Heart left ventricle (tissue), 16 donors: ENCODE measurements at regions not wholly inside any gene's neighbourhood (a gene's known extent, or its start where the extent isn't known, plus 50 kb on each side); places are given as distances from the start of the nearest gene placed in this dataset.

Source experiments
- ATAC-seq, 4 donors: fragments of 200-7000 bp; cut with Tn5 transposase; one replicate each; pipeline ENCODE4 v1.9.1; 2020 to 2022; ENCODE audit warnings: moderate library complexity in 4 of 4, mild to moderate bottlenecking in 3 of 4, moderate number of reproducible peaks in 1 of 4
- DNase-seq, 5 donors: peaks; one replicate each; pipeline ENCODE4 v3.0.0-alpha.2; 2020
- H3K27ac ChIP-seq, 12 donors: fragments of 200-600 bp; sonication (generic) in 4 of 12; one replicate each; pipeline versions ENCODE4 v1.5.0 to v1.8.0; 2016 to 2022; ENCODE audit warnings: mild to moderate bottlenecking in 2 of 12
- H3K27me3 ChIP-seq, 9 donors: fragments of 200-600 bp; sonication (generic) in 2 of 9; one replicate each; pipeline versions ENCODE4 v1.5.1 to v1.8.0; 2016 to 2022; ENCODE audit warnings: mild to moderate bottlenecking in 3 of 9
- H3K36me3 ChIP-seq, 9 donors: fragments of 200-600 bp; sonication (generic) in 2 of 9; one replicate each; pipeline versions ENCODE4 v1.5.0 to v1.8.0; 2018 to 2022; ENCODE audit warnings: mild to moderate bottlenecking in 2 of 9
- H3K4me1 ChIP-seq, 12 donors: fragments of 200-600 bp; sonication (generic) in 4 of 12; one replicate each; pipeline versions ENCODE4 v1.5.0 to v1.8.0; 2016 to 2022; ENCODE audit warnings: mild to moderate bottlenecking in 3 of 12
- H3K4me3 ChIP-seq, 12 donors: fragments of 200-600 bp; sonication (generic) in 4 of 12; one replicate each; pipeline versions ENCODE4 v1.5.0 to v1.8.0; 2017 to 2022; ENCODE audit warnings: mild to moderate bottlenecking in 9 of 12, moderate library complexity in 4 of 12
- H3K9me3 ChIP-seq, 12 donors: fragments of 200-600 bp; sonication (generic) in 4 of 12; one replicate each; pipeline versions ENCODE4 v1.5.0 to v1.8.0; 2016 to 2022; ENCODE audit warnings: mild to moderate bottlenecking in 1 of 12
- CTCF ChIP-seq, 12 donors: fragments of 200-600 bp; sonication (generic) in 4 of 12; IDR thresholded peaks; one replicate each; pipeline versions ENCODE4 v1.5.0 to v1.8.0; 2018 to 2022; ENCODE audit warnings: antibody characterized with exemption in 12 of 12, mild to moderate bottlenecking in 5 of 12
- POLR2A ChIP-seq, 2 donors: fragments of 450-650 bp; IDR thresholded peaks; one replicate each; pipeline ENCODE4 v1.6.1; 2017; ENCODE audit warnings: antibody characterized with exemption in 2 of 2, mild to moderate bottlenecking in 2 of 2, moderate library complexity in 2 of 2
- WGBS, 4 donors: extraction: QIAGEN DNeasy Blood & Tissue Kit in 2 of 4; methylation state at CpG; one replicate each; pipeline versions ENCODE4 v1.1.5 to v1.1.7; 2013 to 2018; 5-methylcytosine and 5-hydroxymethylcytosine counted together
- intact Hi-C, 10 donors: fragments of 100-400 bp; cut with DNase I; formaldehyde crosslinking; loops; one replicate each; pipeline versions ENCODE4 v1.11.1 to v1.14.2; 2022
- donor health status: ischemic (EF 13 %, LVEDD 7.1; RV severe dilation, severe dysfunction).
- donor health status: healthy with polysubstance abuse.
- donor health status: DM: no; HTN: yes; CAD: no.
- donor health status: DM: no; HTN: no; CAD: no.
- donor health status: ischemic (EF 25% LVEDD 6.9; RV normal size, moderate dysfunction).
- donor health status: ischemic (EF 25% LVEDD 5.7; RV mildly dilated, moderate dysfunction).
- donor health status: healthy.
- donor health status: DM: yes; HTN: yes; CAD: no.
- donor health status: ischemic (EF 35%, LVEDD 5.7; RV mildly dilated, moderate dysfunction).
- donor health status: nonischemic (EF 11% LVEDD 7.7; RV severe dilation, severe dysfunction).
- donor health status: DM: yes; HTN: yes; CAD: no.
- donor health status: PGD.
- donor health status: ischemic (EF 29% LVEDD 5.4; RV normal size, mild dysfunction).
- donor health status: nonischemic (EF 23%, LVEDD 6.1; RV moderate dilation, normal function).

GRCh38 chr12:84502907-84503787 lies 409.5 kb downstream of the SLC6A15 start:
- peak in 2 of 4 donors; percentile 63 to 72 for ATAC-seq

GRCh38 chr12:84502180-84502860 lies 410.3 kb downstream of the SLC6A15 start:
- Histone ChIP-seq H3K36me3 (no peaks in the 10 kb centered on the region), H3K9me3 (no peaks in the 10 kb centered on the region), H3K4me3 (no peak overlapping the region), H3K27me3 (no peaks in the 10 kb centered on the region), H3K27ac (no peak overlapping the region), H3K4me1 (peaks cover 0 to 10% (median 0%) of the 10 kb centered on the region in 12 donors)
- no peak for TF ChIP-seq CTCF (IDR thresholded peaks at IDR 0.05)
- TF ChIP-seq POLR2A (IDR thresholded peaks at IDR 0.05) = no peak
- no peak for ATAC-seq
- no peak for DNase-seq
- 68 to 86% (median 77%) methylated on average over 2 of the region's 2 CpGs for WGBS, 4 donors
- intact Hi-C loops = loop anchor here in 4 of 10 donors (5.0 to 10.0 kb wide), 4 partner anchors 52 to 1820 kb away; partner anchors contain the start of gene TMTC2 (in 3 of the 4)

More at GRCh38 chr12:84502907-84503787, 409.5 kb downstream of the SLC6A15 start:
- H3K4me1 ChIP-seq = peaks cover 0 to 15% (median 0%) of the 10 kb centered on the region in 12 donors
- 51 to 71% (median 56%) methylated on average over 4 of the region's 4 CpGs for WGBS, 4 donors
- H3K9me3 ChIP-seq = no peaks in the 10 kb centered on the region
- TF ChIP-seq POLR2A (IDR thresholded peaks at IDR 0.05) (no peak), CTCF (IDR thresholded peaks at IDR 0.05) (peak; percentile 28 to 60 (median 44))
- H3K4me3 ChIP-seq = no peak overlapping the region
- H3K27me3 ChIP-seq = no peaks in the 10 kb centered on the region
- intact Hi-C loops = loop anchor here in 4 of 10 donors (5.0 to 10.0 kb wide), 4 partner anchors 52 to 1821 kb away; partner anchors contain the start of gene TMTC2 (in 3 of the 4)
- peak in 2 of 5 donors; percentile 21 to 29 for DNase-seq
- H3K27ac ChIP-seq = no peak overlapping the region
- H3K36me3 ChIP-seq = no peaks in the 10 kb centered on the region

GRCh38 chr12:84497819-84498218 lies 414.8 kb downstream of the SLC6A15 start:
- Histone ChIP-seq H3K4me1 (peaks cover 0 to 2% (median 0%) of the 10 kb centered on the region in 12 donors), H3K27ac (no peak overlapping the region), H3K36me3 (no peaks in the 10 kb centered on the region), H3K27me3 (no peaks in the 10 kb centered on the region), H3K4me3 (no peak overlapping the region), H3K9me3 (no peaks in the 10 kb centered on the region)
- DNase-seq (no peak), ATAC-seq (no peak)
- intact Hi-C loops = no loop called here
- TF ChIP-seq CTCF (IDR thresholded peaks at IDR 0.05) (peak in 2 of 12 donors; percentile 16 to 25), POLR2A (IDR thresholded peaks at IDR 0.05) (no peak)
- WGBS, 4 donors = 45 to 69% (median 57%) methylated on average over 1 of the region's 1 CpG

- H3K9me3 ChIP-seq = no peaks in the 10 kb centered on the region
- no peak overlapping the region for H3K4me3 ChIP-seq
- H3K4me1 ChIP-seq = no peaks in the 10 kb centered on the region
- no peaks in the 10 kb centered on the region for H3K36me3 ChIP-seq
- 91 to 92% (median 92%) methylated on average over 2 of the region's 2 CpGs for WGBS, 4 donors
- TF ChIP-seq CTCF (IDR thresholded peaks at IDR 0.05) = no peak
- no peak for TF ChIP-seq POLR2A (IDR thresholded peaks at IDR 0.05)
- H3K27me3 ChIP-seq = no peaks in the 10 kb centered on the region
- intact Hi-C loops = no loop called here
- H3K27ac ChIP-seq = no peak overlapping the region
- ATAC-seq (no peak), DNase-seq (no peak)
These were observed 416.9 kb downstream of the SLC6A15 start for GRCh38 chr12:84495711-84496110.
